Ovary (tissue), 3 donors: ENCODE measurements at regions not wholly inside any gene's neighbourhood (a gene's known extent, or its start where the extent isn't known, plus 50 kb on each side); places are given as distances from the start of the nearest gene placed in this dataset.

ENCODE experiments used
- CTCF ChIP-seq, 3 donors: fragments of 450-650 bp in 2 of 3; fragments of 200-600 bp in 1 of 3; IDR thresholded peaks; one replicate each; pipeline versions ENCODE4 v1.5.1 to v1.8.0; 2016 to 2022; ENCODE audit warnings: antibody characterized with exemption in 3 of 3, mild to moderate bottlenecking in 1 of 3
- EP300 ChIP-seq: sonication (generic); formaldehyde crosslinking; IDR thresholded peaks from one replicate; pipeline ENCODE4 v1.6.1; 2017; ENCODE audit warnings: antibody characterized with exemption
- donor health status: DM: no; HTN: no; CAD: no.

GRCh38 chrX:94045724-94046123 is 371.7 kb downstream of the FAM133A start:
- TF ChIP-seq CTCF (IDR thresholded peaks at IDR 0.05) (no peak), EP300 (no peak)
